Neural crest cell (in vitro differentiated cells): ENCODE measurements at regions not wholly inside any gene's neighbourhood (a gene's known extent, or its start where the extent isn't known, plus 50 kb on each side); places are given as distances from the start of the nearest gene placed in this dataset.
A peak's percentile ranks its signal among the peaks of the same experiment; 100 is the strongest.

Experiments
- DNase-seq: peaks from one replicate; pipeline ENCODE4 v3.0.0; 2021; ENCODE audit warnings: low read depth, mixed read lengths, low spot score
- H3K27ac Mint-ChIP-seq: one replicate; pipeline ENCODE4 v1.8.0; 2021; ENCODE audit warnings: mild to moderate bottlenecking, mixed read lengths; ENCODE audit not compliant: unreplicated experiment
- H3K27me3 Mint-ChIP-seq: 2 replicates; pipeline ENCODE4 v1.8.0; 2021; ENCODE audit warnings: low read depth, mild to moderate bottlenecking, mixed read lengths
- H3K36me3 Mint-ChIP-seq: 2 replicates; pipeline ENCODE4 v1.8.0; 2021; ENCODE audit warnings: low read depth, mild to moderate bottlenecking, mixed read lengths
- H3K4me1 Mint-ChIP-seq: 2 replicates; pipeline ENCODE4 v1.8.0; 2021; ENCODE audit warnings: mixed read lengths
- H3K4me3 Mint-ChIP-seq: one replicate; pipeline ENCODE4 v1.8.0; 2021; ENCODE audit warnings: mild to moderate bottlenecking, mixed read lengths
- H3K9me3 Mint-ChIP-seq: 2 replicates; pipeline ENCODE4 v1.8.0; 2021; ENCODE audit warnings: mixed read lengths
- TF ChIP-seq, protein P1 (sequence below): fragments of 200-600 bp; sonication (generic); conservative IDR thresholded peaks from 2 replicates; pipeline ENCODE4 v1.5.0; 2021; ENCODE audit warnings: antibody characterized with exemption, mild to moderate bottlenecking

DNA sequence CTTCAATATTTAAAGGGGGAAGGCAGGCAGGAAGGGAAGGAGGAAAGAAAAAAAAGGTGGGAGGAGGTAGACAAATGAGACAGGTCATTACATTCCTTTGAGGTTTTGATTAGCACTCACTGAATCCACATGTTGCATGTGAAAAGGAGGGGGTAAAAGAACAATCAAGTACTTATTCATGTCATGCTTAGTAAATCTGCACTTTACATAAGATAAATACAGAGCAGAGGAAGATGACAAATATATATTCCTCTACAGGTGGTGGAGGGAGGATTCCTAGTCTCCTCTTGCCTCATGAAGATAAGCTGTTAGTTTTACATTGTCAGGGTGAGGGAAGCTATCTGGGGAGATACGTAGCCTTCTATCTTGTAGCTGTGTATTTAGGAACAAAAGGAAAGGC is 1645.4 kb upstream of the SPRY2 start:
- Mint-ChIP-seq H3K27me3 (no peaks in the 10 kb centered on the region), H3K4me3 (no peak overlapping the region), H3K9me3 (no peaks in the 10 kb centered on the region), H3K36me3 (no peaks in the 10 kb centered on the region), H3K27ac (no peak overlapping the region), H3K4me1 (peaks cover 5% of the 10 kb centered on the region)
- TF ChIP-seq, protein P1, sequence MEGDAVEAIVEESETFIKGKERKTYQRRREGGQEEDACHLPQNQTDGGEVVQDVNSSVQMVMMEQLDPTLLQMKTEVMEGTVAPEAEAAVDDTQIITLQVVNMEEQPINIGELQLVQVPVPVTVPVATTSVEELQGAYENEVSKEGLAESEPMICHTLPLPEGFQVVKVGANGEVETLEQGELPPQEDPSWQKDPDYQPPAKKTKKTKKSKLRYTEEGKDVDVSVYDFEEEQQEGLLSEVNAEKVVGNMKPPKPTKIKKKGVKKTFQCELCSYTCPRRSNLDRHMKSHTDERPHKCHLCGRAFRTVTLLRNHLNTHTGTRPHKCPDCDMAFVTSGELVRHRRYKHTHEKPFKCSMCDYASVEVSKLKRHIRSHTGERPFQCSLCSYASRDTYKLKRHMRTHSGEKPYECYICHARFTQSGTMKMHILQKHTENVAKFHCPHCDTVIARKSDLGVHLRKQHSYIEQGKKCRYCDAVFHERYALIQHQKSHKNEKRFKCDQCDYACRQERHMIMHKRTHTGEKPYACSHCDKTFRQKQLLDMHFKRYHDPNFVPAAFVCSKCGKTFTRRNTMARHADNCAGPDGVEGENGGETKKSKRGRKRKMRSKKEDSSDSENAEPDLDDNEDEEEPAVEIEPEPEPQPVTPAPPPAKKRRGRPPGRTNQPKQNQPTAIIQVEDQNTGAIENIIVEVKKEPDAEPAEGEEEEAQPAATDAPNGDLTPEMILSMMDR = no peak
- no peak for DNase-seq

DNA sequence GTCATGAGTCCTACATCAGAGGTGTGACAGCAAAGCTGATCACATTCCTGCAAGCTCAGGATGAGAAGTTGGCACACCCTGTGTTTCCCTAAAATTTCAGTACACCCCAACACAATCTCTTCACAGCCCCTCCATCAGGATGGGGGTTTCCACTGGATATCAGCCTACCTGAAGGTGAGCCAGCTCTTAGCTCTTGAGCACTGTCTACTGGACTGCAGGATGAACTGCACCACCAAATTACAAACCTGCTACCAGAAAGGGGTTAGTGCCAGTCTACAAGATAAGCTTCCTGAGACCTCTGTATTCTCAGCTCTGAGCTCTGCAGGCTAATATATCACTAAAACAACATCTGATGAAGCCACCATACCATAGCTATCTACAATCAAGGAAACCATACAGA is 1616.2 kb upstream of the SPRY2 start:
- no peak for DNase-seq
- no peaks in the 10 kb centered on the region for H3K36me3 Mint-ChIP-seq

DNA sequence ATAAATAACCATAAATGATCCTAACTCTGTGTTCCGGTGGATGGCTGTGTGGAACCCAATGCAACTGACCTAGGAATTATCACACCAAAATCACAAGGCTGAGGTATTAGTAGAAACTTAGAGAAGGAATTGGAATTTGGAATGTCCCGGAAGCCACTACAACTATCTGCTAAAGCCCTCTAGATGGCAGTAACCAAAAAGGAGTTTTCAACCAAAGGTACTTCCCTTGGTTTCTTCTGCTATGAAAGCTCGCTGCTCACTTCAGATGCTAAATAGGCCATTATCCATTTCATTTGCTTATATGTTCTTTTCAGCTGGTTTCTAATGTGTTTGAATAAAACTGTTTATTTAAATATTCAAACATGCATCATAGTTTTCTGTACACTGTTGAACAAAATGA is 1589.1 kb upstream of the SPRY2 start:
- TF ChIP-seq, protein P1 = peak; percentile 71
- H3K27ac Mint-ChIP-seq = no peak overlapping the region
- no peaks in the 10 kb centered on the region for H3K27me3 Mint-ChIP-seq
- no peaks in the 10 kb centered on the region for H3K9me3 Mint-ChIP-seq
- no peaks in the 10 kb centered on the region for H3K36me3 Mint-ChIP-seq
- DNase-seq = no peak
- H3K4me1 Mint-ChIP-seq = no peaks in the 10 kb centered on the region
- H3K4me3 Mint-ChIP-seq = no peak overlapping the region

More for the DNA sequence above, 1616.2 kb upstream of the SPRY2 start:
- H3K9me3 Mint-ChIP-seq = no peaks in the 10 kb centered on the region
- H3K4me1 Mint-ChIP-seq = no peaks in the 10 kb centered on the region
- H3K27me3 Mint-ChIP-seq = no peaks in the 10 kb centered on the region
- H3K27ac Mint-ChIP-seq = no peak overlapping the region
- H3K4me3 Mint-ChIP-seq = no peak overlapping the region
- TF ChIP-seq, protein P1 = peak; percentile 27

DNA sequence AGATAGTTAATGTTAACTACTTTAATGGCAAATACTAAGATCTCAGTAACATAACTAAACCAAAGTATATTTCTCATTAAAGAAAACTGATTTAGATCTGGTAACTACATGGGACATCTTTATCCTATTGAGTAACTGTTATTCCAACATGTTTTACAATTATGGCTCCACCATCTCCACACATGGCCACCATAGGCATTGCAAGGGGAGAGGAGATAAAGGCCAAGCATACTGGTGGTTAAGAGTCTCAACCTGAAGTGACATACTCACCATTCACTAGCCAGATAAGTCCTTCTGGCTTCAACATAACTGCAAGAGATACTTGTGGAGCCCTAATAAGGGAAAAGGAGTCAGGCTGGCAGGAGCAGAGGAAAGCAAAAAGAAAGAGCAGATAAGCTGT is 1586.4 kb upstream of the SPRY2 start:
- no peak overlapping the region for H3K27ac Mint-ChIP-seq
- no peak overlapping the region for H3K4me3 Mint-ChIP-seq
- no peaks in the 10 kb centered on the region for H3K4me1 Mint-ChIP-seq
- DNase-seq = no peak
- TF ChIP-seq, protein P1 = peak; percentile 28
- H3K36me3 Mint-ChIP-seq = no peaks in the 10 kb centered on the region
- H3K27me3 Mint-ChIP-seq = no peaks in the 10 kb centered on the region
- H3K9me3 Mint-ChIP-seq = no peaks in the 10 kb centered on the region

DNA sequence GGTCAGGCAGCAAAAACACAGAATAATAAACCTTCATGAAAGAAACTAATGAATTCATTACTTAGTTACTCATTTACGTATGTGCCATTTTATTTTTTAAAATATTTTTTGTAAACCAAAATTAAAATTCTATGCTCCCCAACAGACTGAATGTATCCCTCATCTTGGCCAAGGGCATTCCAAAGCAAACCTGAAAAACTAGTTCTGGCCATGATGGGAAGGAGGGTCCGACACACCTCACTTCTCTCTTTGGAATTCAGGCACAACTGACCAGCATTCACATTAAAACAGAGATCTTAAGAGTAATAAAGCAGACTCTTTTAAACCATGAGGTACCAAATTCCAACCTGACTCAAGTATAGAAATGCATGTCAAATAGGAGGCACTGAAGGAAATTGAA is 1576.9 kb upstream of the SPRY2 start:
- no peaks in the 10 kb centered on the region for H3K9me3 Mint-ChIP-seq
- H3K27me3 Mint-ChIP-seq = no peaks in the 10 kb centered on the region
- no peaks in the 10 kb centered on the region for H3K4me1 Mint-ChIP-seq
- H3K4me3 Mint-ChIP-seq = no peak overlapping the region
- no peaks in the 10 kb centered on the region for H3K36me3 Mint-ChIP-seq
- H3K27ac Mint-ChIP-seq = no peak overlapping the region
- TF ChIP-seq, protein P1 = no peak
- DNase-seq = no peak

DNA sequence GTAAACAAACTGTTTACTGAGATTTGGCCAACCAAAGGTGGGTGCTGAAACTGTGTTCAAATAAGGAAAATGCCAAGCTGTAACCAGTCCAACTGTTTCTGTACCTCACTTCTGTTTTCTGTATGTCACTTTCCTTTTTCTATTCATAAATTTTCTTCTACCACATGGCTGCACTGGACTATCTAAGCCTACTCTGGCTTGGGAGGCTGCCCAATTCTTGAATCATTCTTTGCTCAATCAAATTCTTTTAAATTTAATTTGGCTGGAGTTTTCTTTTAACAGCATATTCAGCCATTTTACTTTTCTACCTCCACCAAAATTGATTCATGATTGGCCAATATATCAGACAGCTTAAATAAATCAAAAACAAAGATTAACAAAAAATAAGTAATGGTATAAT is 1575.5 kb upstream of the SPRY2 start:
- Mint-ChIP-seq H3K9me3 (no peaks in the 10 kb centered on the region), H3K27ac (no peak overlapping the region), H3K36me3 (no peaks in the 10 kb centered on the region), H3K27me3 (no peaks in the 10 kb centered on the region), H3K4me3 (no peak overlapping the region), H3K4me1 (no peaks in the 10 kb centered on the region)
- DNase-seq = no peak
- TF ChIP-seq, protein P1 = no peak
